Right lobe of liver (tissue), 4 donors: ENCODE measurements at regions not wholly inside any gene's neighbourhood (a gene's known extent, or its start where the extent isn't known, plus 50 kb on each side); places are given as distances from the start of the nearest gene placed in this dataset.

ENCODE experiments used
- CTCF ChIP-seq, 4 donors: fragments of 200-600 bp in 3 of 4; fragments of 450-650 bp in 1 of 4; IDR thresholded peaks; one replicate each; pipeline versions ENCODE4 v1.5.1 to v1.8.0; 2016 to 2022; ENCODE audit warnings: antibody characterized with exemption in 4 of 4, mild to moderate bottlenecking in 2 of 4
- POLR2A ChIP-seq: fragments of 450-650 bp; IDR thresholded peaks from one replicate; pipeline ENCODE4 v1.6.1; 2017; ENCODE audit warnings: antibody characterized with exemption, mild to moderate bottlenecking
- donor health status: DM: no; HTN: no; CAD: no.
- donor health status: DM: no; HTN: no; CAD: no.
- donor health status: DM: no; HTN: yes; CAD: no.

DNA sequence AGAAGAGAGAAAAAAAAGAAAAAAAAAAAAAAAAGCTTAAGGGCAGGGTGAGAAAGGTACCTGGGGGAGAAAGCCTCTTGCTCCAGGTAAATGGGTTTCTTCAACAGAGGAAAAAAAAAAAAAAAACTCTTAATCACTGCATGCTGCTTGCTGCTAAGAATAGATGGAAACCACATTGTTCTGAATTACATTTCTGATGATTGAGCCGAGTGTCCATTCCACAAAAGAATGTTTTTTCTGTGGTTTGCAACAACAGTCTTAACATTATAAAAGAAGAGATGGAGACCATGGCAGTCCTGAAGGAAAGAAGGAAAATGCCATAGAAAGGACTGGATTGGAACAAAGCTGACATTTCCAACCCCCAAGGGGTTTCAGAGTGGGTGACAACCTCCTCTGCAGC is 1312.7 kb downstream of the SLITRK1 start:
- TF ChIP-seq POLR2A = no peak
- no peak for TF ChIP-seq CTCF (IDR thresholded peaks at IDR 0.05)
